Caco-2 (cell line): ENCODE measurements at regions not wholly inside any gene's neighbourhood (a gene's known extent, or its start where the extent isn't known, plus 50 kb on each side); places are given as distances from the start of the nearest gene placed in this dataset.

Source experiments
- BruUV-seq: library from RNA; stranded (reverse); fragments of 400-500 nt; replicated peaks from 2 replicates; lab custom pipeline; 2021; lab: Mats Ljungman, UMichigan
- CTCF ChIA-PET: fragments of 300-600 bp; sonication (Branson Sonifier 250); formaldehyde crosslinking; loops from one replicate; lab custom pipeline; 2022; ENCODE audit warnings: antibody characterized with exemption; lab: Charles Lee
- POLR2A ChIA-PET: fragments of 300-600 bp; sonication (Branson Sonifier 250); formaldehyde crosslinking; loops from one replicate; lab custom pipeline; 2022; ENCODE audit warnings: antibody characterized with exemption; lab: Charles Lee
- DNase-seq, 2 experiments: peaks; one replicate each; pipeline versions ENCODE4 v3.0.0 to v3.0.0-alpha.2; 2020 to 2022
- H3K27me3 ChIP-seq: replicated peaks from 2 replicates; pipeline ENCODE4 v1.6.0; 2011; ENCODE audit warnings: low read length; ENCODE audit not compliant: control insufficient read depth, insufficient read depth
- H3K36me3 ChIP-seq: 2 replicates; pipeline ENCODE4 v1.5.1; 2011; ENCODE audit warnings: low read length; ENCODE audit not compliant: control insufficient read depth, insufficient read depth
- H3K4me1 ChIP-seq: fragments of 250-450 bp; sonication (Bioruptor Pico); 2 replicates; pipeline ENCODE4 v1.5.1; 2020; ENCODE audit warnings: mild to moderate bottlenecking
- H3K4me3 ChIP-seq: 2 replicates; pipeline ENCODE4 v1.5.1; 2011; ENCODE audit warnings: low read depth, mild to moderate bottlenecking, control low read depth, low read length
- H3K9me3 ChIP-seq: fragments of 250-450 bp; sonication (Bioruptor Pico); 2 replicates; pipeline ENCODE4 v1.5.1; 2020; ENCODE audit warnings: mild to moderate bottlenecking, moderate library complexity
- H3K27ac Mint-ChIP-seq: one replicate; pipeline ENCODE4 v1.8.0; 2022; ENCODE audit warnings: mixed read lengths; ENCODE audit not compliant: unreplicated experiment
- H3K27me3 Mint-ChIP-seq: one replicate; pipeline ENCODE4 v1.8.0; 2022; ENCODE audit warnings: mixed read lengths; ENCODE audit not compliant: insufficient read depth, unreplicated experiment
- H3K36me3 Mint-ChIP-seq: one replicate; pipeline ENCODE4 v1.8.0; 2022; ENCODE audit warnings: mild to moderate bottlenecking, mixed read lengths; ENCODE audit not compliant: insufficient read depth, unreplicated experiment
- H3K4me1 Mint-ChIP-seq: one replicate; pipeline ENCODE4 v1.8.0; 2022; ENCODE audit warnings: low read depth, mixed read lengths; ENCODE audit not compliant: unreplicated experiment
- H3K4me3 Mint-ChIP-seq: one replicate; pipeline ENCODE4 v1.8.0; 2022; ENCODE audit warnings: mild to moderate bottlenecking, moderate library complexity, mixed read lengths; ENCODE audit not compliant: unreplicated experiment
- H3K9me3 Mint-ChIP-seq: one replicate; pipeline ENCODE4 v1.8.0; 2022; ENCODE audit warnings: mixed read lengths; ENCODE audit not compliant: unreplicated experiment
- CTCF ChIP-seq, 2 experiments: fragments of 200-600 bp in 1 of 2; IDR thresholded peaks; 1 replicate in 1 of 2; 2 replicates in 1 of 2; pipeline versions ENCODE4 v1.5.1 to v1.8.0; 2011 to 2022; ENCODE audit warnings: antibody characterized with exemption in 1 of 2, control low read depth in 1 of 2, inconsistent platforms in 1 of 2, low read depth in 1 of 2, low read length in 1 of 2, mild to moderate bottlenecking in 1 of 2, moderate library complexity in 1 of 2; ENCODE audit not compliant: insufficient read depth in 1 of 2, severe bottlenecking in 1 of 2, unreplicated experiment in 1 of 2
- intact Hi-C: fragments of 100-400 bp; cut with micrococcal nuclease; formaldehyde crosslinking; loops from one replicate; pipeline ENCODE4 v1.10.0; 2022; ENCODE audit not compliant: unreplicated experiment

- intact Hi-C loops, result no loop called here
- no peak overlapping the region for H3K4me3 ChIP-seq
- ChIA-PET POLR2A (no interaction called here), CTCF (no interaction called here)
- DNase-seq, result no peak
- no peaks in the 10 kb centered on the region for H3K36me3 ChIP-seq
- H3K9me3 ChIP-seq, result no peaks in the 10 kb centered on the region
- Mint-ChIP-seq H3K27me3 (no peaks in the 10 kb centered on the region), H3K36me3 (no peaks in the 10 kb centered on the region), H3K4me1 (peaks cover 7% of the 10 kb centered on the region), H3K4me3 (no peak overlapping the region), H3K27ac (no peak overlapping the region), H3K9me3 (no peaks in the 10 kb centered on the region)
- no TSS peak for BruUV-seq
- no peaks in the 10 kb centered on the region for H3K27me3 ChIP-seq
- H3K4me1 ChIP-seq, result no peaks in the 10 kb centered on the region
- no peak for TF ChIP-seq CTCF (IDR thresholded peaks at IDR 0.05; ENCODE audit: insufficient read depth in 1 of 2, low read depth in 1 of 2, low read length in 1 of 2, severe bottlenecking in 1 of 2, unreplicated experiment in 1 of 2)
Measured at GRCh38 chr1:182236651-182237077, 154.9 kb downstream of the GLUL start.

GRCh38 chr1:182235952-182236650 lies 155.5 kb downstream of the GLUL start:
- CTCF ChIA-PET, result interaction anchor here (0.6 kb wide), 1 partner anchor 26 kb away, joined by 4 read pairs; no protein-coding TSS in a partner anchor
- intact Hi-C loops, result no loop called here
- DNase-seq, result no peak

GRCh38 chr1:182235604-182235951 lies 156.0 kb downstream of the GLUL start:
- Histone ChIP-seq H3K36me3 (no peaks in the 10 kb centered on the region), H3K4me1 (no peaks in the 10 kb centered on the region), H3K9me3 (no peaks in the 10 kb centered on the region), H3K4me3 (no peak overlapping the region), H3K27me3 (no peaks in the 10 kb centered on the region)
- no peak overlapping the region for H3K27ac Mint-ChIP-seq
- no peaks in the 10 kb centered on the region for H3K9me3 Mint-ChIP-seq
- H3K36me3 Mint-ChIP-seq, result no peaks in the 10 kb centered on the region
- no peak overlapping the region for H3K4me3 Mint-ChIP-seq
- no peak for TF ChIP-seq CTCF (IDR thresholded peaks at IDR 0.05; ENCODE audit: insufficient read depth in 1 of 2, low read depth in 1 of 2, low read length in 1 of 2, severe bottlenecking in 1 of 2, unreplicated experiment in 1 of 2)
- intact Hi-C loops, result no loop called here
- DNase-seq, result no peak
- ChIA-PET CTCF (interaction anchor here (0.6 kb wide), 1 partner anchor 26 kb away, joined by 4 read pairs; no protein-coding TSS in a partner anchor), POLR2A (no interaction called here)
- H3K27me3 Mint-ChIP-seq, result no peaks in the 10 kb centered on the region
- peaks cover 7% of the 10 kb centered on the region for H3K4me1 Mint-ChIP-seq
- BruUV-seq, result no TSS peak

More at GRCh38 chr1:182235952-182236650, 155.5 kb downstream of the GLUL start:
- H3K4me3 ChIP-seq, result no peak overlapping the region
- no peaks in the 10 kb centered on the region for H3K4me1 ChIP-seq
- no peaks in the 10 kb centered on the region for H3K36me3 Mint-ChIP-seq
- no peak overlapping the region for H3K4me3 Mint-ChIP-seq
- peaks cover 7% of the 10 kb centered on the region for H3K4me1 Mint-ChIP-seq
- POLR2A ChIA-PET, result no interaction called here
- TF ChIP-seq CTCF (IDR thresholded peaks at IDR 0.05; ENCODE audit: insufficient read depth in 1 of 2, low read depth in 1 of 2, low read length in 1 of 2, severe bottlenecking in 1 of 2, unreplicated experiment in 1 of 2), result no peak
- no peaks in the 10 kb centered on the region for H3K27me3 ChIP-seq
- H3K9me3 Mint-ChIP-seq, result no peaks in the 10 kb centered on the region
- no peaks in the 10 kb centered on the region for H3K36me3 ChIP-seq
- no peaks in the 10 kb centered on the region for H3K27me3 Mint-ChIP-seq
- BruUV-seq, result no TSS peak
- H3K27ac Mint-ChIP-seq, result no peak overlapping the region
- H3K9me3 ChIP-seq, result no peaks in the 10 kb centered on the region
